Spinal cord (tissue), 9 donors: ENCODE measurements at regions not wholly inside any gene's neighbourhood (a gene's known extent, or its start where the extent isn't known, plus 50 kb on each side); places are given as distances from the start of the nearest gene placed in this dataset.

Experiments
- DNase-seq, 6 donors: peaks; one replicate each; pipeline versions ENCODE4 v3.0.0 to v3.0.0-alpha.2; 2013 to 2015; ENCODE audit warnings: low spot score in 6 of 6, low read depth in 4 of 6
- H3K27ac ChIP-seq: one replicate; pipeline ENCODE4 v1.5.1; 2013; ENCODE audit warnings: low read depth, low read length, control low read depth
- H3K27me3 ChIP-seq: one replicate; pipeline ENCODE4 v1.6.1; 2013; ENCODE audit warnings: low read length; ENCODE audit not compliant: control insufficient read depth, insufficient read depth
- H3K36me3 ChIP-seq: one replicate; pipeline ENCODE4 v1.6.1; 2013; ENCODE audit warnings: low read length; ENCODE audit not compliant: control insufficient read depth, insufficient read depth
- H3K4me1 ChIP-seq: one replicate; pipeline ENCODE4 v1.6.1; 2013; ENCODE audit warnings: low read length; ENCODE audit not compliant: control insufficient read depth, insufficient read depth
- H3K4me3 ChIP-seq: one replicate; pipeline ENCODE4 v1.5.1; 2013; ENCODE audit warnings: low read depth, low read length, control low read depth
- H3K9me3 ChIP-seq: one replicate; pipeline ENCODE4 v1.6.1; 2013; ENCODE audit warnings: low read length; ENCODE audit not compliant: control insufficient read depth, insufficient read depth
- WGBS: methylation state at CpG from one replicate; pipeline ENCODE4 v1.1.5; 2013; ENCODE audit warnings: missing lambda C conversion rate; ENCODE audit not compliant: insufficient coverage; 5-methylcytosine and 5-hydroxymethylcytosine counted together
- donor health status: healthy.

DNA sequence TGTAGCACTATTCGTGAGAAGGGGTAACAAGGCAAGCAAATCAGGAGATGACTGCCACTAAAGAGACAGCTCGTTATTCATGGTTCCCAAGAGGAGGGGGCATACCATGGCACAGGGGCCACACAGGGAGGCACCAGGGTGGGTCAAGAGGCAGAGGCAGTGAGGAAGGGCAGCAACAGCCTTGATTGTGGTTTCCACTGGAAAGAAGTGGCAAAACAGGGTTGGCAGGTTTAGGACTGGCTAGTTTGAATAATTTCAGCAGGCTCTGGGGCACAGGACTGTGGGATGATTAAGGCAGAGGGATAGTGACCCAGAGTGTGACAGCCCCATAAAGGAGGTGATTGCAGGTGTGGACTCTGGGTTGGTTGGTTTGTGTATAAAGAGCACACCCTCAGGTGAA is 188.9 kb downstream of the CBLN1 start:
- Histone ChIP-seq H3K36me3 (no peaks in the 10 kb centered on the region), H3K27me3 (no peaks in the 10 kb centered on the region), H3K4me1 (no peaks in the 10 kb centered on the region), H3K9me3 (no peaks in the 10 kb centered on the region), H3K4me3 (no peak overlapping the region), H3K27ac (no peak overlapping the region)
- 80% methylated on average over 2 of the region's 2 CpGs for WGBS
- DNase-seq, result no peak

DNA sequence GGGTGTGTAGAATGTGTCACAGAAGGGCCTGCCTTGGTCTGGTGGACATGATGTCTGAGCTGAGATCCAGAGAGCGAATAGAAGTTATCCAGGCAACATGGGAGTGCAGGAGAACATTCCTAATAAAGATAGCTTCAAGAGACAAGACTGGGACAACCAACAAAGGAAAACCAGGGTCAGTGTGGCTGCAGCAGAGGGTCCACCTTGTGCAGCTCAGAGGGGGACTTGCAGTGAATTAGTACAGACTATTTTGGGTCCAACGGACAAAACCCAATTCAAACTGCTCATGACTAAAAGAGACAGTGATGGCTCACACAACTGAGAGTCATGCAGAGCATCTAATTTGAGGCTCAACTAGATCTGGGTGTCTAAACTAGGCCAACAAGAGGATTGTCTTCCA is 192.1 kb downstream of the CBLN1 start:
- H3K9me3 ChIP-seq, result peaks cover 2% of the 10 kb centered on the region
- 100% methylated on average over 2 of the region's 2 CpGs for WGBS
- no peaks in the 10 kb centered on the region for H3K36me3 ChIP-seq
- H3K27ac ChIP-seq, result no peak overlapping the region
- H3K4me3 ChIP-seq, result no peak overlapping the region
- no peaks in the 10 kb centered on the region for H3K27me3 ChIP-seq
- H3K4me1 ChIP-seq, result no peaks in the 10 kb centered on the region
- no peak for DNase-seq

DNA sequence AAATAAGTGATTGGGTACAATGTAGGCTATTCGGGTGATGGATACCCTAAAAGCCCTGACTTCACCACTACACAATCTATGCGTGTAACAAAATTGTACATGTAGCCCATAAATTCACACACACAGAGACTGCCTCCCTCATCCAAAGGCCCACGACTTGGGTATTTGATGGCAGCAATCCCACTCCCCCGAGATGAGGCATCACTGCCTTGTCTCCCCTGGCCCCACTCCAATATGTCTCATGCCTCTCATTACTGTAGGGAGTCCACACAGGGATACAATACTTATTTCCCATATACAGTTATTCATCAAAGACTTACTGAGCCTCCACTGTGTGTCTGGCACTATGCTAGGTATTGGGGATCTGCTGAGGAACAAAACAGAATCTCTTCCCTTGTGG is 192.6 kb downstream of the CBLN1 start:
- no peaks in the 10 kb centered on the region for H3K4me1 ChIP-seq
- H3K27ac ChIP-seq, result no peak overlapping the region
- no peak for DNase-seq
- H3K4me3 ChIP-seq, result no peak overlapping the region
- no peaks in the 10 kb centered on the region for H3K27me3 ChIP-seq
- 75% methylated on average over 2 of the region's 4 CpGs for WGBS
- H3K9me3 ChIP-seq, result peaks cover 2% of the 10 kb centered on the region
- no peaks in the 10 kb centered on the region for H3K36me3 ChIP-seq

DNA sequence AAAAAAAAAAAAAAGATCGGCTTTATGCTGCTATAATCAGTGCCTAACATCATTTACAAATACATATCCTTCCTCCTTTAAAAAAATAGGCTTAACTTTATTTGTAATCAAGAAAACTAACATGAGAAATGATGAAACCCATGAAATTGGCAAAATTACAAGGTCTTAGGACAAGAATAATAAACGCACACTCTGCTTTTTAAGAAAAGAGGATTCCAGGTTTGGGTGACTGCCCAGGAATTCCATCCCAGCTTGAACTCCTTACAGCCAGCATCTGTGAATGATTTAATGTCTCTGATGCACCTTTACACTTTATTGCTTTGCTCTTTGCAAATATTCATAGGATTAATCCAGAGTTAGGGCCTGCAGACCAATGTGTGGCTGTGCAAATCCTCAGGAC is 196.0 kb downstream of the CBLN1 start:
- Histone ChIP-seq H3K4me1 (no peaks in the 10 kb centered on the region), H3K4me3 (no peak overlapping the region), H3K27ac (no peak overlapping the region), H3K9me3 (peaks cover 2% of the 10 kb centered on the region), H3K27me3 (no peaks in the 10 kb centered on the region), H3K36me3 (no peaks in the 10 kb centered on the region)
- DNase-seq, result peak in 2 of 6 donors; percentile 43 to 48
- WGBS, result 71% methylated on average over 1 of the region's 2 CpGs

DNA sequence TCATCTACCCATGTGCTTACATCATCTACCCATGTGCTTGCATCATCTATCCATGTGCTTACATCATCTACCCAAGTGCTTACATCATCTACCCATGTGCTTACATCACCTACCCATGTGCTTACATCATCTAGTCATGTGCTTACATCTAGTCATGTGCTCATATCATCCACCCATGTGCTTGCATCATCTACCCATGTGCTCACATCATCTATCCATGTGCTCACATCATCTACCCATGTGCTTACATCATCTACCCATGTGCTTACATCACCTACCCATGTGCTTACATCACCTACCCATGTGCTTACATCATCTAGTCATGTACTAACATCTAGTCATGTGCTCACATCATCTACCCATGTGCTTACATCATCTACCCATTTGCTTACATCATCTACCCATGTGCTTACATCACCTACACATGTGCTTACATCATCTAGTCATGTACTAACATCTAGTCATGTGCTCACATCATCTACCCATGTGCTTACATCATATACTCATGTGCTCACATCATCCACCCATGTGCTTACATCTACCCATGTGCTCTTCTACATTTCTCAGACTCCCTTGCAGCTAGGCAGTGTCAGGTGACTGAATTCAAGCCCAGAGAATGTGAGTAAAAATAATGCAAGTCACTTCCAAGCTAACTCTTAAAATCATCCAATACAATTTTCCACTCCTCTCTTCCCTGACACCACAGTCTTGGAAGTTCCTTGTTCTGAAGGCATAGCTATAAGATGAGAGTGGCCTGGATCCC is 196.8 kb downstream of the CBLN1 start:
- H3K4me1 ChIP-seq, result no peaks in the 10 kb centered on the region
- no peaks in the 10 kb centered on the region for H3K27me3 ChIP-seq
- H3K9me3 ChIP-seq, result peaks cover 2% of the 10 kb centered on the region
- no peak overlapping the region for H3K27ac ChIP-seq
- H3K36me3 ChIP-seq, result no peaks in the 10 kb centered on the region
- no peak overlapping the region for H3K4me3 ChIP-seq
- no peak for DNase-seq

DNA sequence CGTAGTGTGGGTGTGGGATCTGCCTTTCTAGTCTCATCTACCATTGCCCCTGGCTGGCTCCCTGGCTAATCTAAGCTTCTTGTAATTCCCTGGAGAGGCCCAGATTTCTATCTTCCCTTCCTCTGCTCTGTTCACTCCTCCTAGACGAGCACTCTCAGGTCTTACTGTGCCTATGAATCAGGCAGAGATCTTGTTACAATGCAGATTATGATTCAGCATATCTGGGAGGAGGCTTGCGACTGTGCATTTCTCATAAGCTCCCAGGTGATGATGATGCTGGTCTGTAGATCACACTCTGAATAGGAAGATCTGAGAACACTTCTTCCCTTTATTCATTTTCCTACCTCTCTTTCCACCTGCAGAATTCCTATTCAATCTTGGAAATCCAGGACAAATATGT is 200.1 kb downstream of the CBLN1 start:
- H3K4me3 ChIP-seq, result no peak overlapping the region
- no peaks in the 10 kb centered on the region for H3K4me1 ChIP-seq
- WGBS, result 100% methylated on average over 1 of the region's 3 CpGs
- no peak for DNase-seq
- H3K27me3 ChIP-seq, result no peaks in the 10 kb centered on the region
- no peaks in the 10 kb centered on the region for H3K36me3 ChIP-seq
- peaks cover 2% of the 10 kb centered on the region for H3K9me3 ChIP-seq
- H3K27ac ChIP-seq, result no peak overlapping the region

DNA sequence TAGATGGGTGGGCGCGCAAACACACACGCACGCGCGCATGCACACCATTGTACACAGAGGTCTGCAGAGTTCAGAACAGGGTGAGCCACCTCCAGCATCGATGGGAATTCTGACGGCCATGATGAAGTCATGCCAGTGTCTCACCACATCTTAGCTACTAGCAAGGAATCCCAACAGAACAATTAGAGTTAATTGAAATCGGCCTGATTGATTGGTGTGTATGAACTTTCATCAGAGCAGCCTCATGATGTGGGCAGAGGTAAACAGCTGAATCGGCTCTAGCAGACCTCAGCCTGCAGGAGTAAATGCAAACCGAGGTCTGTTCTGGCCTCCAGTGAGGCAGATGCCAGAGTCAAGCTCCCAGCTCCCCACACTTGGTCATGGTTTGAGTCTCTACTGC is 200.6 kb downstream of the CBLN1 start:
- WGBS, result 89% methylated on average over 10 of the region's 11 CpGs
- Histone ChIP-seq H3K9me3 (peaks cover 2% of the 10 kb centered on the region), H3K27me3 (no peaks in the 10 kb centered on the region), H3K4me1 (no peaks in the 10 kb centered on the region), H3K27ac (no peak overlapping the region), H3K36me3 (no peaks in the 10 kb centered on the region), H3K4me3 (no peak overlapping the region)
- peak in 1 of 6 donors; percentile 71 for DNase-seq

DNA sequence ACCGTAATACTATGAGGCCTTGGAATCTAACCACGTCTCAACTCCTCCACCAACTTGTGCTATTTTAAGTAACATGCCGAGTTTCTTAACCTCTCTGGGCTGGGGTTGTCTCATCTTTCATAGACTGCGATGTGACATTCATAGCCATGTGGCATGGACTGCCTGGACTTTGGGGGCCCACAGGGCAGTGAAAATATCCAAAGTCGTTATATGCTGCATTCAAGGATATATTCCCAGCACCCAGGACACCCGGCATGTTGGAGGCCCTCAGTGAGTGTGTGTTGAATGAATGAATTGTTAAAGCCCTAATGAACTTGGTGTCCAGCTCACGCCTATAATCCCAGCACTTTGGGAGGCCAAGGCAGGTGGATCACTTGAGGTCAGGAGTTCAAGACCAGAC is 203.1 kb downstream of the CBLN1 start:
- H3K4me1 ChIP-seq, result no peaks in the 10 kb centered on the region
- H3K27ac ChIP-seq, result no peak overlapping the region
- DNase-seq, result no peak
- 96% methylated on average over 7 of the region's 7 CpGs for WGBS
- no peak overlapping the region for H3K4me3 ChIP-seq
- H3K36me3 ChIP-seq, result no peaks in the 10 kb centered on the region
- no peaks in the 10 kb centered on the region for H3K27me3 ChIP-seq
- H3K9me3 ChIP-seq, result no peaks in the 10 kb centered on the region

DNA sequence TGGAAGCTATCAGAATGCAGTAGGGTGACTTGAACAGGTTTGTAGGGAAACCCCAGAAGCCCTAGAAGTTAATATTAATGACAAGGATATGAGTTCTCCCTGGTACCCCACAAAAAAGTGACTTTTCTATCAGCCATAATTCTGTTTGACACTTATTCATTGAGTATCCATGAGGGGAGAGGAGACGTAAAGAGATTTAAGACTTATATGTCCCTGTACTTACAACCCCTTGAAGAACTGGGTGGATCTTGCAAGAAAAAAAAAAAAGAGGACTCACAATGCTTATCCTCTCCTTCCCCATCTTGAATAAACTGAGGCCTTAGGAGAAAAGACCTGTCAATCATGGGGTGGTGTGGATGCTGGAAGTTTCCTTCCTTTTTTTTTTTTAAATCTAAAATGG is 203.5 kb downstream of the CBLN1 start:
- Histone ChIP-seq H3K4me3 (no peak overlapping the region), H3K4me1 (no peaks in the 10 kb centered on the region), H3K27ac (no peak overlapping the region), H3K36me3 (no peaks in the 10 kb centered on the region), H3K27me3 (no peaks in the 10 kb centered on the region), H3K9me3 (no peaks in the 10 kb centered on the region)
- WGBS, result no CpG with 5 or more reads among the region's 1 CpG
- no peak for DNase-seq

DNA sequence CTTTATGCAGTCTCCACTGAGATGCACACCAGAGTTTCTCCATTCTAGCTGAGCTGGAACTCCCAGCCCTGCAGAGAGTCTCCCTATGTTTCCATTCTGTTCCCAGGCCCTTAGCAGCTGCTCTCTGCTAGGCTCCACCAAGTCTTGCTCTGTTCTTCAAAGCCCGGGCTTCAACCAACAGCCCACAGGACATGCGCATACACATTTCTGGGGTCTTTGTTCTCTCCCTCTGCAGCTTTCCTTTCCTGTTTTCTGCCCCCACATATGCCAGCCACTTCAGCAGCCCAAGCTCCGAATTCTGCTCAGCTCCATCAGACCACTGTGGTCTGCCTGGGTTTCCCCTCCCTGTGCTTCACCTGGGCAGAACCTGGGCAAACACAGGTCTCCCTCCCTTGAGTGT is 205.9 kb downstream of the CBLN1 start:
- Histone ChIP-seq H3K36me3 (no peaks in the 10 kb centered on the region), H3K27me3 (no peaks in the 10 kb centered on the region), H3K4me1 (no peaks in the 10 kb centered on the region), H3K4me3 (no peak overlapping the region), H3K27ac (no peak overlapping the region), H3K9me3 (no peaks in the 10 kb centered on the region)
- no peak for DNase-seq
- 73% methylated on average over 3 of the region's 3 CpGs for WGBS
